Urinary bladder (tissue), 3 donors: ENCODE measurements at regions not wholly inside any gene's neighbourhood (a gene's known extent, or its start where the extent isn't known, plus 50 kb on each side); places are given as distances from the start of the nearest gene placed in this dataset.

ENCODE experiments used
- DNase-seq: peaks from one replicate; pipeline ENCODE4 v3.0.0-alpha.2; 2015; ENCODE audit errors: extremely low spot score
- H3K27ac ChIP-seq: one replicate; pipeline ENCODE4 v1.5.1; 2013; ENCODE audit warnings: low read depth, mild to moderate bottlenecking, moderate library complexity
- H3K36me3 ChIP-seq: one replicate; pipeline ENCODE4 v1.6.1; 2013; ENCODE audit warnings: mild to moderate bottlenecking, moderate library complexity; ENCODE audit not compliant: insufficient read depth
- H3K4me1 ChIP-seq: one replicate; pipeline ENCODE4 v1.6.1; 2013; ENCODE audit warnings: mild to moderate bottlenecking, moderate library complexity; ENCODE audit not compliant: insufficient read depth
- H3K4me3 ChIP-seq: one replicate; pipeline ENCODE4 v1.5.1; 2013; ENCODE audit warnings: low read depth, low read length
- WGBS: extraction: QIAGEN DNeasy Blood & Tissue Kit; methylation state at CpG from one replicate; pipeline ENCODE4 v1.1.7; 2013; 5-methylcytosine and 5-hydroxymethylcytosine counted together
- donor health status: healthy with polysubstance abuse.
- donor health status: healthy.

- Histone ChIP-seq H3K36me3 (no peaks in the 10 kb centered on the region), H3K27ac (no peak overlapping the region), H3K4me3 (no peak overlapping the region), H3K4me1 (no peaks in the 10 kb centered on the region)
- no peak for DNase-seq
- 94% methylated on average over 12 of the region's 12 CpGs for WGBS
Measured at GRCh38 chr5:26660116-26660515, 378.3 kb downstream of the CDH9 start.

DNA sequence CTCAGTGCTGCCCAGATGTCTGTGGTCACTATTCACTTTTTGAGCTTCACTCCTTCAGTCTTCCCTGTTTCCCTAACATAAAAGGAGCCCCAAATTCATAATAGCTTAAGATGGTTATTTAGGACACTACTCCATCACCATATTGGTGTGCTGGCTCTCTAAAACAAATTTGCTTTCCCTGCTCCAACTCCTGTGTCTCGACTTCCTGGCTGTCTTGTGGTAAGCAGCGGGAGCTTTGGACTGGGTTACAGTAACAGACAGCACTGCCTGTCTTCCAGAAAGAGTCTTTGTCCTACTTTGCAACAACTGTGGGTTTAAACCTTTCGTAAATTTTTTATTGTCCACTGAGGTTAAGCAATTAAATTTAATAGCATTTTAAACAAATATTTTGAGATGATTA is 389.4 kb downstream of the CDH9 start:
- no peak overlapping the region for H3K27ac ChIP-seq
- H3K36me3 ChIP-seq = no peaks in the 10 kb centered on the region
- H3K4me3 ChIP-seq = no peak overlapping the region
- H3K4me1 ChIP-seq = no peaks in the 10 kb centered on the region
- 24% methylated on average over 3 of the region's 3 CpGs for WGBS
- DNase-seq = no peak

DNA sequence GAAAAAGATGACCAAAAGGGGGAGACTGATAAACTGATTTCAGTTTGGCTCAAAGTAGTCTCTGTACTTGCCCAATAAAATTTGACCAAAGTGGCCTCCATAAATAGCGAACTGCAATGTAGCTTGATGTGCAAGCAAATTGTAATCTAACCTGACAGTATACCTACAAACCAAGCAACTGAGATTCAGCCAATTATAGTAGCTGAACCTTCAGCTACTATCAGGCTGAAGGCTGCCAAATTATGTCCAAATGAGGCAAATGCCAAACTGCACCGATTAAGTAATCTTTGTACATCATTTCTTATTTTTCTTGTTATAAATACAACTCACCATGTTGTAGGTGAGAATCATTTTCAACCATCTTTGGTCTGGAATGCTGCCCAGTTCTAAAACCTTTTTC is 390.6 kb downstream of the CDH9 start:
- no peaks in the 10 kb centered on the region for H3K4me1 ChIP-seq
- H3K4me3 ChIP-seq = no peak overlapping the region
- WGBS = 62% methylated on average over 2 of the region's 2 CpGs
- no peak for DNase-seq
- no peaks in the 10 kb centered on the region for H3K36me3 ChIP-seq
- H3K27ac ChIP-seq = no peak overlapping the region

DNA sequence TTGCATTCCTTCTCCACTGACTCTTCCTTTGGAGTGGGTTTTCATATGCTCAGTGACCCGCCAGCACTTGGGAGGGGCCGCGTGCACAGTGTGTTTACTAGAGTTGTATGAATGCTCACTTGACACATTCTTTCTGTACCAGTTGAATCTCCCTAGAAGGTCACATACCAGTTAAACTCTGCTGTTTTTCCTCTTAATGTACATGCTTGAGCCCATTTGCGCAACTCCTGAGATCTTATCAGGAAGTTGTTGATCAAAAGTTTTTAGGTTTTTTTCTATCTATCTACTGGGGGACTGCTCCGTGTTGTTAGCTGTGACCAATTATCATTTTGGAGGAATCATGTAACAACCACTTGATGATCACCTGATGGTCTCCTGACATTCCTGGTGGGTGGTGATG is 392.7 kb downstream of the CDH9 start:
- no peak overlapping the region for H3K27ac ChIP-seq
- WGBS = 85% methylated on average over 5 of the region's 5 CpGs
- H3K4me1 ChIP-seq = no peaks in the 10 kb centered on the region
- H3K4me3 ChIP-seq = no peak overlapping the region
- DNase-seq = no peak
- no peaks in the 10 kb centered on the region for H3K36me3 ChIP-seq

DNA sequence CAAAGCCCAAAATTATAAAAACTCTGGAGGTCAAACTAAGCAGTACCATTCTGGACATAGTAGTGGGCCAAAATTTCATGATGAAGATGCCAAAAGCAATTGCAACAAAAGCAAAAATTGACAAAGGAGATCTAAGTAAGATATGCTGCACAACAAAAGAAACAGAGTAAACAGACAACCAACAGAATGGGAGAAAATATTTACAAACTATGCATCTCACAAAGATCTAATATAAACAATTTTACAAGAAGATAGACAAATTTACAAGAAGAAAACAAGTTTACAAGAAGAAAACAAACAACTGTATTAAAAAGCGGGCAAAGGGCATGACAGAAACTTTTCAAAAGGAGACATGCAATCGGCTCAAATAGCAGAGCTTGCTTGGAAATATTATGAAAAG is 396.9 kb downstream of the CDH9 start:
- no peak overlapping the region for H3K27ac ChIP-seq
- H3K4me1 ChIP-seq = no peaks in the 10 kb centered on the region
- no peaks in the 10 kb centered on the region for H3K36me3 ChIP-seq
- 87% methylated on average over 2 of the region's 2 CpGs for WGBS
- no peak for DNase-seq
- no peak overlapping the region for H3K4me3 ChIP-seq

DNA sequence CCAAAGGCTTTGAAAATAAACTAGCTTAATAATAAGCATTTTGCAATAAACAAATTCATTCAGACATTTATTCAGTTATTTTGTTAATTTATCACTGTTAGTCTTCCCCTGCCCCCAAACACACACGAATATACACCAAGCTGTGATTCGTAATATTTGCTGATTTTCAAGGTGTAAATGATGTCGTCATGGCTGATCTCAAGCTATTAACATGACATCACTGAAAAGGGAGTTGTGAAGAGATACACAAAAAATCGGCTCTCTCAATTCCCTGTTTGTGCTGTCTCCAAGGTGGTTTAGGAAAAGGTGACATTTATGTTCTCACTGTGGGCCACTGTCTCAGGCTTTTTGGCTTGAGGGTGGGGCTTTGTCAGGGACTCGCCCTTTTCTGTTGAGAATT is 413.3 kb downstream of the CDH9 start:
- Histone ChIP-seq H3K4me3 (no peak overlapping the region), H3K36me3 (no peaks in the 10 kb centered on the region), H3K4me1 (no peaks in the 10 kb centered on the region), H3K27ac (no peak overlapping the region)
- DNase-seq = no peak
- 72% methylated on average over 5 of the region's 5 CpGs for whole genome bisulfite sequencing

DNA sequence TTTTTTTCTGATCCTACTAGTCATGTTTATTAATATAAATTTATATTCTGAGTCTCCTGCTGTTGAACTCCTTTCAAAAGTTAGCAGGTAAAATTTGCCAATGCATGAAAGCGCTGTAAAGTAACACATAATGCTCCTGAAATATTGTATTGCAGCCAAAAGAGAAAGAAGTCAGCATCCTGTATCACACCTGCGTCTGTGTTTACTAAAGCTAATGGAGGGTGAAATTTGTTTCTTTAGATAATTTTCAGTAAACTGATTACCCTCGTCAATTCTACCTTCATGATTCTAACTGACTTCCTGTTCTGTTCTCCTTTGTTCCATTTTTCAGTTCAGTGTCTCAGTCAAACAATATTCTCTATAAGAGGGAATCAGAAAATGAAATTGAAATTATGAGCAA is 415.4 kb downstream of the CDH9 start:
- WGBS = 68% methylated on average over 3 of the region's 3 CpGs
- H3K27ac ChIP-seq = no peak overlapping the region
- no peaks in the 10 kb centered on the region for H3K4me1 ChIP-seq

DNA sequence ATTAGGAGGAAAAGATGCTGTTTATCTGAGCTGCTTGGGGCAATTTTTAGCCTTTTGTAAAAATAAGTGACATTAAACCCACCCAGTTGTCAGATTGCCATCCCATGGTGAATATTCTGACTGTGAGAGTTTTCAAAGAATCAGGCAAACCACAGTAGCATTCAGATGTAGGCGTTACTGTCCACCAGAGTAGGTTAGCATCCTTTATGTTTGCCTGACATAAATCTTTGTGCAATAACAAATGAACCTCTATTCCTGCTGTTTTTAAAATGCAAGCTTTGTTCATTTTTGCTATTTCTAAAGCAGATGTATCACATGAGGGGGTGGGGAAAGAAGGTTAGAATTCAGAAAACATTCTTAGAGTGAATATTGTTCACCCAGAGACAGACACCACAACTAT is 427.8 kb downstream of the CDH9 start:
- no peak for DNase-seq
- Histone ChIP-seq H3K4me1 (no peaks in the 10 kb centered on the region), H3K27ac (no peak overlapping the region), H3K36me3 (no peaks in the 10 kb centered on the region), H3K4me3 (no peak overlapping the region)
- 77% methylated on average over 1 of the region's 1 CpG for WGBS

More for the DNA sequence above, 415.4 kb downstream of the CDH9 start:
- Histone ChIP-seq H3K36me3 (no peaks in the 10 kb centered on the region), H3K4me3 (no peak overlapping the region)
- DNase-seq = no peak

GRCh38 chr5:26601563-26601962 is 436.8 kb downstream of the CDH9 start:
- no peak overlapping the region for H3K4me3 ChIP-seq
- H3K27ac ChIP-seq = no peak overlapping the region
- H3K36me3 ChIP-seq = no peaks in the 10 kb centered on the region
- WGBS = 28% methylated on average over 1 of the region's 1 CpG
- DNase-seq = no peak
- H3K4me1 ChIP-seq = no peaks in the 10 kb centered on the region

DNA sequence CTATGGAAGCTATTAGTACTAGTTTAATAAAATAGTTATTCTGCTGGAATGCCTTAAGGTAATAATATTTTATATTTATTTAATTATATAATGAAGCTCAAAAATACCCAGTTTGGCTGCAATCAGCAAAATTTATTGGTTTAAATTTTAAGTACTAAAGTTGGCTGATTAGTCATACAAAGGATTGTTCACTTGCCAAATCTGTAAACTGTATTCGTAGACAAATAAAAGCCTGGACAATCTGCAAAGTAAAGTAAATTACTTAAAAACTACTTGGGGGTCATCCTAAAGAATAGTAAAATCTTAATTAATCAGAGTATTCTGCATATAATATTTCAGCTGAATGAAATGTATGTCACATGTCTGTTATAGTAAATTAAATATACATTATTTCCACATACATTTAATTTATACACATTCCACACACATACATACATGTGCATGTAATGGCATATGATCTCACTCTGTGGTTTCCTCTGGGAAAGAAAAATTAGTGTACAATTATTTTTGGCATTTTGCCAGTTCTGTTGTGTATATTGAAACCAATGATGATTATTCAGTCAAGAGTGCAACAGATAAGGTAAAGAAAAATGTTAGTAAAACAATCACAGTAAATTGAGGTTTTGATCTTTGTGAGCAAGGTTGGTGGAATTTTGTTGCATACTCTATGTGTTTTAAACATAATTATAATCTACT is 455.9 kb downstream of the CDH9 start:
- no peaks in the 10 kb centered on the region for H3K36me3 ChIP-seq
- no peaks in the 10 kb centered on the region for H3K4me1 ChIP-seq
- H3K4me3 ChIP-seq = no peak overlapping the region
- no peak overlapping the region for H3K27ac ChIP-seq
- WGBS = 58% methylated on average over 1 of the region's 1 CpG
- DNase-seq = no peak

GRCh38 chr5:26579712-26580111 is 458.7 kb downstream of the CDH9 start:
- DNase-seq = no peak
- H3K27ac ChIP-seq = no peak overlapping the region
- H3K4me1 ChIP-seq = no peaks in the 10 kb centered on the region
- no peak overlapping the region for H3K4me3 ChIP-seq
- no peaks in the 10 kb centered on the region for H3K36me3 ChIP-seq
- WGBS = 80% methylated on average over 2 of the region's 2 CpGs

DNA sequence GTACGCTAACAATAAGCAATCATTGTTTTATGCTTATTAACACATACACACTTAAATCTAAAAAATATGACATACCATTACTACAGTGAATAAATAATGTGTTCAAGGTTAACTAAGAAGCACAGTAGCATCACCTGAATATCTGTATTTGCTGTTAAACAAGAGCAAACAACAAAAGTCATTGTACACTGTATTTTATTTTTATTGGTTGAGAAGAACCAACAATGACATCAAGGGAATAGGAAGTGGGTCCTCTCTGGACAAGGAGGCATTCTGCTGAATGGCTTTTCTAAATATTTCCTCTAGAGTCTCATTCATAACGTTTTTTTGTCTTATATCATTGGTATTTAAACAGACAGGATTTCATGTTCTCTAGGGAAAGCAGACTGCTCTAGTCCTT is 460.4 kb downstream of the CDH9 start:
- Histone ChIP-seq H3K27ac (no peak overlapping the region), H3K36me3 (no peaks in the 10 kb centered on the region), H3K4me1 (no peaks in the 10 kb centered on the region), H3K4me3 (no peak overlapping the region)
- DNase-seq = no peak
- 51% methylated on average over 2 of the region's 2 CpGs for WGBS

GRCh38 chr5:26572480-26572879 is 465.9 kb downstream of the CDH9 start:
- no peak overlapping the region for H3K27ac ChIP-seq
- no peaks in the 10 kb centered on the region for H3K36me3 ChIP-seq
- no peak for DNase-seq
- no peak overlapping the region for H3K4me3 ChIP-seq
- H3K4me1 ChIP-seq = no peaks in the 10 kb centered on the region
- 19% methylated on average over 1 of the region's 1 CpG for WGBS

- DNase-seq = no peak
- WGBS = 94% methylated on average over 14 of the region's 14 CpGs
- Histone ChIP-seq H3K27ac (no peak overlapping the region), H3K4me3 (no peak overlapping the region), H3K36me3 (no peaks in the 10 kb centered on the region), H3K4me1 (no peaks in the 10 kb centered on the region)
Measured at GRCh38 chr5:26569929-26570258, 468.5 kb downstream of the CDH9 start.
